HL-60 (cell line): ENCODE measurements at regions not wholly inside any gene's neighbourhood (a gene's known extent, or its start where the extent isn't known, plus 50 kb on each side); places are given as distances from the start of the nearest gene placed in this dataset.

ENCODE experiments used
- DNase-seq, 2 experiments: peaks; one replicate each; pipeline ENCODE4 v3.0.0-alpha.2; 2010 to 2020; ENCODE audit warnings: low read depth in 1 of 2, low spot score in 1 of 2
- H3K27ac ChIP-seq: fragments of 250-450 bp; sonication (Bioruptor Pico); replicated peaks from 2 replicates; pipeline ENCODE4 v1.5.1; 2020; ENCODE audit warnings: mild to moderate bottlenecking, moderate library complexity
- H3K27me3 ChIP-seq: fragments of 250-450 bp; sonication (Bioruptor Pico); 2 replicates; pipeline ENCODE4 v1.5.1; 2021; ENCODE audit warnings: mild to moderate bottlenecking, moderate library complexity; ENCODE audit not compliant: insufficient read depth, poor library complexity, severe bottlenecking
- H3K4me3 ChIP-seq: replicated peaks from 2 replicates; pipeline ENCODE4 v1.5.1; 2011; ENCODE audit warnings: mild to moderate bottlenecking, control low read depth, low read length; ENCODE audit not compliant: insufficient read depth
- CTCF ChIP-seq: IDR thresholded peaks from one replicate; pipeline ENCODE4 v1.5.1; 2011; ENCODE audit warnings: low read length, control low read depth, inconsistent platforms; ENCODE audit not compliant: insufficient read depth
- GABPA ChIP-seq: IDR thresholded peaks from 2 replicates; pipeline ENCODE4 v1.6.1; 2012; ENCODE audit warnings: low read depth
- POLR2AphosphoS5 ChIP-seq: IDR thresholded peaks from 2 replicates; pipeline ENCODE4 v1.6.1; 2012; ENCODE audit warnings: low read depth
- SPI1 ChIP-seq: IDR thresholded peaks from 2 replicates; pipeline ENCODE4 v1.6.1; 2012; ENCODE audit warnings: low read depth, mild to moderate bottlenecking, borderline replicate concordance
- TF ChIP-seq, protein P1 (sequence below): IDR thresholded peaks from 2 replicates; pipeline ENCODE4 v1.6.1; 2012; ENCODE audit warnings: low read depth; ENCODE audit not compliant: insufficient replicate concordance

- H3K27ac ChIP-seq = no peak overlapping the region
Observed at GRCh38 chr1:2943686-2944260, 77.5 kb upstream of the ACTRT2 start.

DNA sequence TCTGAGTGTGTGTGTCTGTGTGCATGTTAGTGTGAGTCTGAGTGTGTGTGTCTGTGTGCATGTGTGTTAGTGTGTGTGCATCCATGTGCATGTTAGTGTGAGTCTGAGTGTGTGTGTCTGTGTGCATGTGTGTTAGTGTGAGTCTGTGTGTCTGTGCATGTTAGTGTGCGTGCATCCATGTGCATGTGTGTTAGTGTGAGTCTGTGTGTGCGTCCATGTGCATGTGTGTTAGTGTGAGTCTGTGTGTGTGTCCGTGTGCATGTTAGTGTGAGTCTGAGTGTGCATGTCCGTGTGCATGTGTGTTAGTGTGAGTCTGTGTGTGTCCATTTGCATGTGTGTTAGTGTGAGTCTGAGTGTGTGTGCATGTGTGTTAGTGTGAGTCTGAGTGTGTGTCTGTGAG, 76.6 kb upstream of the ACTRT2 start:
- Histone ChIP-seq H3K27me3 (peaks cover 6% of the 10 kb centered on the region), H3K4me3 (no peak overlapping the region), H3K27ac (no peak overlapping the region)
- no peak for DNase-seq
- no peak for TF ChIP-seq GABPA
- TF ChIP-seq SPI1 = no peak
- no peak for TF ChIP-seq CTCF
- TF ChIP-seq, protein P1, sequence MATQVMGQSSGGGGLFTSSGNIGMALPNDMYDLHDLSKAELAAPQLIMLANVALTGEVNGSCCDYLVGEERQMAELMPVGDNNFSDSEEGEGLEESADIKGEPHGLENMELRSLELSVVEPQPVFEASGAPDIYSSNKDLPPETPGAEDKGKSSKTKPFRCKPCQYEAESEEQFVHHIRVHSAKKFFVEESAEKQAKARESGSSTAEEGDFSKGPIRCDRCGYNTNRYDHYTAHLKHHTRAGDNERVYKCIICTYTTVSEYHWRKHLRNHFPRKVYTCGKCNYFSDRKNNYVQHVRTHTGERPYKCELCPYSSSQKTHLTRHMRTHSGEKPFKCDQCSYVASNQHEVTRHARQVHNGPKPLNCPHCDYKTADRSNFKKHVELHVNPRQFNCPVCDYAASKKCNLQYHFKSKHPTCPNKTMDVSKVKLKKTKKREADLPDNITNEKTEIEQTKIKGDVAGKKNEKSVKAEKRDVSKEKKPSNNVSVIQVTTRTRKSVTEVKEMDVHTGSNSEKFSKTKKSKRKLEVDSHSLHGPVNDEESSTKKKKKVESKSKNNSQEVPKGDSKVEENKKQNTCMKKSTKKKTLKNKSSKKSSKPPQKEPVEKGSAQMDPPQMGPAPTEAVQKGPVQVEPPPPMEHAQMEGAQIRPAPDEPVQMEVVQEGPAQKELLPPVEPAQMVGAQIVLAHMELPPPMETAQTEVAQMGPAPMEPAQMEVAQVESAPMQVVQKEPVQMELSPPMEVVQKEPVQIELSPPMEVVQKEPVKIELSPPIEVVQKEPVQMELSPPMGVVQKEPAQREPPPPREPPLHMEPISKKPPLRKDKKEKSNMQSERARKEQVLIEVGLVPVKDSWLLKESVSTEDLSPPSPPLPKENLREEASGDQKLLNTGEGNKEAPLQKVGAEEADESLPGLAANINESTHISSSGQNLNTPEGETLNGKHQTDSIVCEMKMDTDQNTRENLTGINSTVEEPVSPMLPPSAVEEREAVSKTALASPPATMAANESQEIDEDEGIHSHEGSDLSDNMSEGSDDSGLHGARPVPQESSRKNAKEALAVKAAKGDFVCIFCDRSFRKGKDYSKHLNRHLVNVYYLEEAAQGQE = no peak
- TF ChIP-seq POLR2AphosphoS5 = no peak

More at GRCh38 chr1:2943686-2944260, 77.5 kb upstream of the ACTRT2 start:
- no peak for DNase-seq
- Histone ChIP-seq H3K27me3 (peaks cover 6% of the 10 kb centered on the region), H3K4me3 (no peak overlapping the region)
- TF ChIP-seq GABPA (no peak), SPI1 (no peak), POLR2AphosphoS5 (no peak), CTCF (no peak)
- TF ChIP-seq, protein P1 = no peak

- peaks cover 6% of the 10 kb centered on the region for H3K27me3 ChIP-seq
- no peak overlapping the region for H3K27ac ChIP-seq
Observed at GRCh38 chr1:2945821-2946231, 75.4 kb upstream of the ACTRT2 start.

More at GRCh38 chr1:2945821-2946231, 75.4 kb upstream of the ACTRT2 start:
- TF ChIP-seq POLR2AphosphoS5 = no peak
- no peak for TF ChIP-seq SPI1
- TF ChIP-seq, protein P1 = no peak
- TF ChIP-seq CTCF = no peak
- no peak for TF ChIP-seq GABPA
- H3K4me3 ChIP-seq = no peak overlapping the region
- DNase-seq = no peak
